Stimulated activated effector memory CD8-positive, alpha-beta T cell treated with anti-CD3 and anti-CD28 coated beads, Interleukin-12 subunit alpha, Interleukin-12 subunit beta, amount 100 ng/mL, for 72 hours (primary cell): ENCODE measurements at regions not wholly inside any gene's neighbourhood (a gene's known extent, or its start where the extent isn't known, plus 50 kb on each side); places are given as distances from the start of the nearest gene placed in this dataset.

Source experiments
- ATAC-seq: fragments of 150-1000 bp; cut with Tn5 transposase; 2 replicates; pipeline ENCODE4 v1.10.0; 2021
- DNase-seq, 2 donors: peaks; one replicate each; pipeline ENCODE4 v3.0.0; 2021 to 2022; ENCODE audit warnings: low spot score in 2 of 2
- H3K27ac Mint-ChIP-seq: one replicate; pipeline ENCODE4 v1.8.0; 2022; ENCODE audit warnings: mild to moderate bottlenecking, mixed read lengths
- H3K36me3 Mint-ChIP-seq: one replicate; pipeline ENCODE4 v1.8.0; 2022; ENCODE audit warnings: mild to moderate bottlenecking, mixed read lengths
- H3K4me1 Mint-ChIP-seq: one replicate; pipeline ENCODE4 v1.8.0; 2022; ENCODE audit warnings: mixed read lengths
- H3K4me3 Mint-ChIP-seq: one replicate; pipeline ENCODE4 v1.8.0; 2022; ENCODE audit warnings: mild to moderate bottlenecking, mixed read lengths
- H3K9me3 Mint-ChIP-seq: one replicate; pipeline ENCODE4 v1.8.0; 2022; ENCODE audit warnings: mixed read lengths

DNA sequence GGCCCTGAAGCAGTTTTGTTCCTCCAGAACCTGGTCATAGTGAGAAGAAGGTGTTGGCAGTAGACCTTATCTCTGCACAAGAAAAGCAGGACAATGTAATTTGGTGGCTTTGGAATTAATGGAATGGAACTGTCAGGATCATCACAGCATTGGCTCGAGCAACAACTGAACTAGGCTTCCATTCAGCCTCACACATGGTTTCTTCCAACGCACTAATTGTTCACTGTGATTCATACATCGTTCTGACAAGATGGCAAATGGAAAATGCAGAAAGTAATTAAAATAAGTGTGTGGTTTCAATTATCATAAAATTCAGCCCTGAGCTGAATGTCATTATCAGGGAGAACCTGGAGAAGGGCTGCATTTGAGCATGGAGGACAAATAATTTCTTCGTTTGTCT lies 80.6 kb downstream of the MFSD1 start:
- Mint-ChIP-seq H3K4me3 (no peak overlapping the region), H3K9me3 (peaks cover 10% of the 10 kb centered on the region), H3K4me1 (no peaks in the 10 kb centered on the region), H3K36me3 (no peaks in the 10 kb centered on the region), H3K27ac (no peak overlapping the region)
- no peak for DNase-seq
- ATAC-seq, result no peak

DNA sequence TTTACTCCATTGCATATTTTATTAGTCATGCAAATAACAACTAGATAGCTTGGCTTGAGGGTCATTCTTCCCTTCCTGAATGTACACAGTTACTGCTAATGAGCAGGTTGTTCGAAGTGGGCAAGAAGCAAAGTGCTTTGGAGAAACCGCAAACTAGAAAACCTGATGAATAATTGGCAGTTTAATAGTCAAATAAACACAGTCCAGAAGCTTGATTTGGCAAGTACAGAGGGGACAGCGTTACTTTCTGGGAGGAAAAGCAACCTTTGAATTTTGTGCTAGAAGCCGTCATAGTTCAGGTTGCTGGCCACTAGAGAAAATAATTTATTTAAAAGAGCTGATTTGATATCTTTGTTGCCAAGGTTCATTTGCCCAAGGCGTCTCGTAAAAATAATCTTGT lies 94.9 kb downstream of the MFSD1 start:
- no peak for ATAC-seq
- no peak for DNase-seq
- Mint-ChIP-seq H3K27ac (no peak overlapping the region), H3K36me3 (no peaks in the 10 kb centered on the region), H3K4me1 (no peaks in the 10 kb centered on the region), H3K9me3 (no peaks in the 10 kb centered on the region), H3K4me3 (no peak overlapping the region)

DNA sequence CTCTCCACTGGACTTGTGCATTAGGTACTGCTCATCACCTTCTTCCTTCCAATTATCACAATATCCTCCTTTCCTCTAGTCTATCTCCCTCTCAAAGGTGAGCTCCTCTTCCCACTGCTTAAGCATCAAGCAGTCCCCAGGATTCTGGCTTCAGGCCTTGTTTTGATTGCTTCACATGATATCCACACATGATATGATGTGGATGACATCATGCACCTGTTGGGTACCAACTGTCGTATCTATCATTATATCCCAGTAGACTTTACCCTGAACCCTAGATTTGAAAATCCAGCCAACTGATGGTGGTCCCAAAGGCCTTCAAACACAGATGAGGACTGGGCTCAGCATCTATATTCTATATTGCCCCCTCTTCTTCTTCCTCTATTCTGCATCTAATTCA lies 104.9 kb downstream of the MFSD1 start:
- no peaks in the 10 kb centered on the region for H3K4me1 Mint-ChIP-seq
- ATAC-seq, result no peak
- no peak overlapping the region for H3K27ac Mint-ChIP-seq
- no peaks in the 10 kb centered on the region for H3K9me3 Mint-ChIP-seq
- no peak overlapping the region for H3K4me3 Mint-ChIP-seq
- DNase-seq, result no peak
- H3K36me3 Mint-ChIP-seq, result no peaks in the 10 kb centered on the region

DNA sequence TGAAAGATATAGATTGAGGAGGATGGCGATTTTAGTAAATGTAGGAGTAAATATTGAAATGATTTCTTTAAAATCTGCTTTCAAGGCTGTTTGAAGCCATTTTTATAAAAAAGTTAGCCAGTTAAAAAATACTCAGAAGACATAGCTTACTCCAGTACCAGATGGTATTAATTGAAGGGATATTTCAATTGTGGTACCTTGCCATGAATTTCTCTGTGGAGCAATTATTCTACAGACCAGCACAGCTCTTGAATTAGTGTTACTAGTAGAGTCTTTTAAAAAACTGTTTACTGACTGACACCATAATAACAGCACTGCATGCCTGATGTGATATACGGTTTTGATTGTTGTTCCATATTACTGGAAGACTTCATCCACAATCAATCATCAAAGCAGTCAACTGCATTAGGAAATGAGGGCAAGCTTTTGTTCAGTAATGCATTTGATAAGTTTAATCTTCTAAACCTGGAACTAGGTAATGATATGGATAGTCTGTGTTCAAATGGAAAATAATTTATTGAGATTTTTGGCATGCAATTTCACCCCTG lies 106.4 kb downstream of the MFSD1 start:
- no peaks in the 10 kb centered on the region for H3K4me1 Mint-ChIP-seq
- no peak overlapping the region for H3K27ac Mint-ChIP-seq
- no peak for ATAC-seq
- no peak for DNase-seq
- no peak overlapping the region for H3K4me3 Mint-ChIP-seq
- H3K9me3 Mint-ChIP-seq, result no peaks in the 10 kb centered on the region
- no peaks in the 10 kb centered on the region for H3K36me3 Mint-ChIP-seq

DNA sequence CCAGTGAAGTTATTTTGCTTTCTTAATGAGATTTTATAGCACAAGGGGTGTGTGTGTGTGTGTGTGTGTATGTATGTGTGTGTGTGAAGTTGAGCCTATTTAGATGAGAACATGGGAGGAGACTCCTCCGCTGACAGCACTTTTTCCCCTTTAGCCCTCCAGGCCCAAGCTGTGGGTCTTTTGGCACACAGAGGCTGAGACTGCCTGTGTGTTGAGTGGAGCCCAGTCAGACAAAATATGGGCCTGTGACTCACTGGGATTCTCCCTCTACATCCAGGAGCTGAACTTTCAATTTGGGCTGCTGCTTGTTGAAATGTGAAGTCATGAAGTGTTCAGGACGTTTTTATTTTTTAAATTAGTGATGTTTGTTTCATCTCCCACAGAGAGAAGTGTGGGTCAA lies 108.0 kb downstream of the MFSD1 start:
- DNase-seq (no peak), ATAC-seq (no peak)
- no peak overlapping the region for H3K27ac Mint-ChIP-seq
- H3K4me1 Mint-ChIP-seq, result no peaks in the 10 kb centered on the region
- H3K4me3 Mint-ChIP-seq, result no peak overlapping the region
- H3K9me3 Mint-ChIP-seq, result no peaks in the 10 kb centered on the region
- H3K36me3 Mint-ChIP-seq, result no peaks in the 10 kb centered on the region

DNA sequence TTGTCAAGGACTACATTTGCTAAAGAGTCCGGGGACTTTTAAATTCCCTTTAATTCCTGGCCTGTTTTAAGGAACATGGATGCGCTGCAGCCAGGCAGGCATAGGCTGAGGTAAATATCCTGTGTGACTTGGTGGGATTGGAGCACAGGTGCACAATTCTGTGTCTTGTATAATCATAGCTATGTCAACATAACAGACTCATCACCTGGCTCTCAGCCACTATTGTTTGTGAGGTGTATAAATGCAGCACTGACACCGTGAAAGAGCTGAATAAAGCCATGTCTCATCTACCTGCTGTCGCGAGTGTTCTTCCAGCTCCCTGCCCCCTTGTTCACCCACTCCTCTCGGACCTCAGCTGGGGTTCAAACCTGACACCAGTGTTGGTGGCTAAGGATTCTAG lies 109.7 kb downstream of the MFSD1 start:
- no peaks in the 10 kb centered on the region for H3K36me3 Mint-ChIP-seq
- no peak overlapping the region for H3K4me3 Mint-ChIP-seq
- H3K9me3 Mint-ChIP-seq, result no peaks in the 10 kb centered on the region
- no peak for ATAC-seq
- H3K27ac Mint-ChIP-seq, result no peak overlapping the region
- no peaks in the 10 kb centered on the region for H3K4me1 Mint-ChIP-seq
- DNase-seq, result no peak

DNA sequence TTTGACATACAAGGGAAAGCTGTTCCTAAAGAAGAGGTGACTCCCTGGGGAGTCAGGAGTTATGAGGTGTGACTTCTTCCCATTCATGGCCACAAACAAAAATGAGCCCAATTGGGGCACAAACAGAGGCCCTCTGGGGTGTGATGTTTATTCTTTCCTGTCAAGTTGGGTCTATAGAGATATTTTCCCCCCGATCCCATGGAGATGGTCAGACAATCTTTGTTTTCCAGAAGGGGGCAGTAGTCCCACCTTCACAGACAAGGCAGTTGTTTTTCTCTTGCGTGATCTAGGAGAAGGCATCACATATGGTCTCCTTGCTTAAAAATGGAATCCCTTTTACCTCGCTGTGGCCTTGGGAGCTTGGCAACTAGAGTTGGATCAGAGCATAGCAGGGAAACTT lies 110.3 kb downstream of the MFSD1 start:
- no peak overlapping the region for H3K4me3 Mint-ChIP-seq
- H3K9me3 Mint-ChIP-seq, result no peaks in the 10 kb centered on the region
- no peaks in the 10 kb centered on the region for H3K36me3 Mint-ChIP-seq
- no peak overlapping the region for H3K27ac Mint-ChIP-seq
- ATAC-seq, result no peak
- DNase-seq, result no peak
- no peaks in the 10 kb centered on the region for H3K4me1 Mint-ChIP-seq

DNA sequence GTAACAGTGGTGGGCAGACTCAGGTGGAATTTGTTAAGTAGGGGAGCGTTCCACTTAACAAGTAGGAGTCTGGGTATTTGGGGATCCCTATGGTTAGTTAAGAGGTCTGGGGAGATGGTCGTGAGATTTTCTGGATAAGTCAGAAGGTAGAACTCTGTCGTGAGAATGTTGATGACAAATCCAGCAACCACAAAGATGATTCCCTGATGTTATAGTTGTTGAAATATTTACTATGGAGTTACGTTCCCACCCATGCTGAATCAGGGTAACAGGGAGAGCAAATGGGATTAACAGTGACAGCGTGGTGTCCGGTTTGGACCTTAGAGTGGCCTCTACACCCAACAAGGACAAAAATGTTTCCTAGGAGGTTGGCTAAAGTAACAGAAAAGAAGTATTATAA lies 110.8 kb downstream of the MFSD1 start:
- no peak for ATAC-seq
- Mint-ChIP-seq H3K4me3 (no peak overlapping the region), H3K9me3 (no peaks in the 10 kb centered on the region), H3K27ac (no peak overlapping the region), H3K4me1 (no peaks in the 10 kb centered on the region), H3K36me3 (no peaks in the 10 kb centered on the region)
- DNase-seq, result no peak

DNA sequence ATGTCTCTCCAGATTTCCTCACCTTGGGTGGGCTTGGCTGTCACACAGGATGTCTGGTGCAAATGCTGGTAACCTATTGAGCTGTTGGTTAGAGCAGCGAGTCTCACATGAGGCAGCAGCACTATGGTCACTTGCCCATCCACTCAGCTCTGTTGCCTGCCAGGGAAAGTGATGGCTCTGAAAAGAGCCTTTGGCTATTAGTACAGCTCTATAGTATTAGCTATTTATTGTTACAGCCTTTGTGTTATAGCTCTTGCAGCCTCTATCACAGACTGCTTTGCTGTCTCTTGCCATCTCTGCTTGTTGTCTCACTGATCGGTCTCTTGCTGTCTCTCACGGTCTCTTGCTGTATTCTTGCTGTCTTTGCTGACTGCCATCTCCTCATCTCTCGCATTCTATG lies 114.3 kb downstream of the MFSD1 start:
- ATAC-seq, result peak; percentile 24
- Mint-ChIP-seq H3K4me1 (no peaks in the 10 kb centered on the region), H3K9me3 (no peaks in the 10 kb centered on the region)

DNA sequence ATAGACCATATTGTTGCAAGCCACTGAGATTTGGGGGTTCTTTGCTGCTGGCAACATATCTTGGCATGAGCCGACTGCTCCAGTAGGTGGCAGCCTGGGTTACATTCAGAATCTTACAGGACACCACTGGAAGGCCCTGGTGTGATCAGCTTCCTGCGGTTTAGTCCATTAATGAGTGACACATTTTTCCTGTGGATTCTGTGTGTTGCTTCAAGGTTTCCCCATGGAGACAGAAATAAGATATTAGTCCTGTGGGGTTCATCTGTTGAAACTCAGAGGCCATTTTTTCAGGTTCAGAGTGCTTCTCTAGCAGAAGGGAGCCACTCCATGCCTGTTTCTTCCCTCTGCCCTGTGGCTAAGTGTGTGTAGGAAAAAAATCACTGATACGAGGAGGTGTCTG lies 116.2 kb downstream of the MFSD1 start:
- Mint-ChIP-seq H3K4me1 (no peaks in the 10 kb centered on the region), H3K27ac (no peak overlapping the region), H3K36me3 (no peaks in the 10 kb centered on the region), H3K9me3 (no peaks in the 10 kb centered on the region), H3K4me3 (no peak overlapping the region)
- ATAC-seq, result no peak
- no peak for DNase-seq

More for the DNA sequence above, 114.3 kb downstream of the MFSD1 start:
- H3K36me3 Mint-ChIP-seq, result no peaks in the 10 kb centered on the region
- no peak for DNase-seq
- H3K4me3 Mint-ChIP-seq, result no peak overlapping the region
- H3K27ac Mint-ChIP-seq, result no peak overlapping the region

DNA sequence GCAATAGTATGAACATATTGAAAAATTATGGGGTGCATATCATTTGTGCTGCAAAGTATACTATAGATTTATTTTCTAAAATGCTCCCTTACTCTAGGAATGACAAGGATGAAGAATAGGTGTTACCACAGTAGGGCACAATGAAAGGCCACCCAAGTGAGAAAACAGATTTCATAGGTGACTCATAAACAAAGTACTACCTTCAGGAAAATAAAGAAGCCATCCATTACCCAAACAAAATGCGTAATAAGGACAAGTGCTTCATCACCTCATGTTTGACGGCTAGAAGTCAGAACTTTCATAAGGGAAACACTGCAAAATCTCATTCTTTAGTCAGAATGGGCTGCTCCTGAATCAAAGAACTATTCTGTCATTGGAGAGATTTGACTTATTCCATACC lies 116.6 kb downstream of the MFSD1 start:
- Mint-ChIP-seq H3K27ac (no peak overlapping the region), H3K9me3 (no peaks in the 10 kb centered on the region), H3K4me1 (no peaks in the 10 kb centered on the region), H3K36me3 (no peaks in the 10 kb centered on the region), H3K4me3 (no peak overlapping the region)
- DNase-seq, result no peak
- no peak for ATAC-seq

DNA sequence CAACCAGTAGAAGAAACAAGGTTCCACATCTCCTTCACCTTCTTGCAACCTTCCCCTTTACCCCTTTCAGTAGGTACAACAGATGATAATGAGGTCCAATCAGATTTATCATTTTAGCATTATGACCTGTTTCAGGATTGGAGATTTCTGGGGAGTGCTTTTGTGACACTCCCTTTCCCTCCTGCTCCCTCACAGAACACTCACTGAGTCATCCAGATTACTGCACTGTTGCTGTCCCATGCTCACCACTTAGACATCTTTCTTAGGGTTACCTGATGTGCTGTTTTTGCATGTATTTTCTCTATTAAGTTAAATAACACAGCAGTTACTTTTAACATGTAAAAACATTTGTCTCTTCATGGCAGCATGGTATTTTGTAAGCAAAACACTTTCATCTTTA lies 118.5 kb downstream of the MFSD1 start:
- Mint-ChIP-seq H3K4me1 (no peaks in the 10 kb centered on the region), H3K4me3 (no peak overlapping the region), H3K9me3 (no peaks in the 10 kb centered on the region), H3K27ac (no peak overlapping the region), H3K36me3 (no peaks in the 10 kb centered on the region)
- no peak for DNase-seq
- no peak for ATAC-seq

DNA sequence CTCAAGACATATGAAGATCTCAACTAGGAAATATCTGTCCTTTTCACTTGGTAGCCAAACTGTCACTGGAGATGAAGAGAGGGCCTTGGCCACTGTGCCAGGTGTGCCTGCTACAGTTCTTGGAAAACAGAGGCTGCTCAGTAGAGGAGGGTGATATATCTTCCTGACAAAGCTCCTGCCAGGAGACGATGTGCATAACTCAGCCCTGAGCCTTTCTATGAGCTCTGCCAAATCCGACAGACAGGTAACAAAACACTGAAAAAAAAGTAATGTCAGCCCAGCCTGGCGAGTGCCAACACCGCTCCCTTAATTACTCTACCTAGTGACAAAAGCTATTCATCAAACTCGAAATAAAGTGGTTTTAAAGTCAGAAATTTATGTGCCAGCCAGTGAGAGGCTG lies 123.2 kb downstream of the MFSD1 start:
- Mint-ChIP-seq H3K4me1 (no peaks in the 10 kb centered on the region), H3K27ac (no peak overlapping the region), H3K36me3 (no peaks in the 10 kb centered on the region), H3K4me3 (no peak overlapping the region), H3K9me3 (peaks cover 7% of the 10 kb centered on the region)
- DNase-seq (no peak), ATAC-seq (no peak)

DNA sequence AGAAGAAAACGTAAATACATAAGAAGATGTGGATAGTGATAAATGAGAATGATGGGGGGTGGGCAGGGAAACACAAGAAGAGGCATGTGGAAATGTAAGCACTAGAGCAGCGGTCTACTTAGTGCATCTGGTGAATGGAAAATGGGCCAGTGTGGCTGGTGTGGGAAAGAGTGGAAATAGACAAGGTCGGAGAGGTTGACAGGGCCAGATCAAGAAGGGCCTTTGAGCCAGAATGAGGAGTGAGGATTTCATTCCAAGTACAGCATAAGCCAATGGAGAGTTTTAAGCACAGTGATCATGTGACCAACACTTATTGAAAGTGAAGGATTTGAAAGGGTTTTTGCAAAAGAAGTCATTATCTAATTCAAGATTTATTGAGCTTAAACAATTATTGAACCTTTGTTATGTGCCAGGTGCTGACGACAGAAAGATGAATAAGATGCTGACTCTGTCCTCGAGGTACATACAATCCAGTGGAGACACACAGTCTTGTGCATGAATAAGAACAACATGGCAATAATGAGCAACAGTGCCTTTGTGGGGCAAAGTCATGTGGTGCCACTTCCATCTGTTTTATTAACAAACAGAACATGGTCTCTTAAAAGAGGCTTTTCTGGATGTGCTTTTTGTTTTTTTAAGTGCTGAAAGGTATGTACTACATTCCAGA lies 124.1 kb downstream of the MFSD1 start:
- Mint-ChIP-seq H3K4me1 (no peaks in the 10 kb centered on the region), H3K36me3 (no peaks in the 10 kb centered on the region), H3K9me3 (peaks cover 7% of the 10 kb centered on the region), H3K4me3 (no peak overlapping the region), H3K27ac (no peak overlapping the region)
- no peak for ATAC-seq
- no peak for DNase-seq

DNA sequence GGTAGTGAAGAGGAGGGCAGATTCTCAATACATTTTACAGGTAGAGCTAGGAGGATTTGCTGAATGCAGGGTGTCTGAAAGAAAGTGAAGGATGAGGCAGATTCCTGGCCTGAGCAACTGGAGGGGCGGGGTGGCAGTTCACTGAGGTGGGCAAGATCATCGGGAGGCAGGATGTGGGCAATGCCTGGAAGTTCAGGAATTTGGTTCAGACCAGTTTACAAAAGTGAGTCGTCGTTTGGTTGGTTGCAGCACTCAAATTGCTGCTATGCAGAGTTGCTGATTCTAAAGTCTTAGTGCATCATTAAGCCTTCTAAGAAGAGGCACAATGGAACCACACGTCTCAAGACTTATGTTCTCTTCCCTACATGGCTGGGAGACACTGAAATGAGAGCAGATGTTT lies 134.0 kb downstream of the MFSD1 start:
- Mint-ChIP-seq H3K36me3 (no peaks in the 10 kb centered on the region), H3K4me3 (no peak overlapping the region), H3K9me3 (peaks cover 10% of the 10 kb centered on the region), H3K27ac (no peak overlapping the region), H3K4me1 (no peaks in the 10 kb centered on the region)
- no peak for DNase-seq
- ATAC-seq, result no peak

DNA sequence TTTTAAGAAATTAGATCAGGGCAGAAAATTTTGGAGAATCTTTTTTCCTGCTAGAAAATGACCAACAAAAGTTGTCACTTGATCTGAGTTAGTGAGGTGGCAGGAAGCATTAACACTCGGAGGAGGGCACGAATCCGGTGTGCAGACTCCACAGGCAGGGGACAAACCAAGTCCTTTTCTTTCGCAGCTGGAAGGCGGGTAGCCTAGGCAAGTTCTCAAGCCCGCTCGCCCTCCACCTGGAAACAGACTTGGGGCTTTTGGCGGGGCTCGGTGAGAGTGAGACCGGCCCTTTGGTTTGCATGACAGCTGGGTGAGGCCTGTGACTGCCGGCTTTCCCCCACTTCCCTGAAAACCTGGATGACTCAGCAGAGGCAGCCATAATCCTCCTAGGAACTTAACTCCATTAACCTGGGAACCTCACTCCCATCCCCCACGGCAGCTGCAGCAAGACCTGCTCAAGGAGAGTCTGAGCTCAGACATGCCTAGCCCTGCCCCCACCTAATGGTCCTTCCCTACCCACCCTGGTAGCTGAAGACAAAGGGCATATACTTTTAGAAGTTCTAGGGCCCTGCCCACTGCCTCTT lies 134.8 kb downstream of the MFSD1 start:
- no peak for DNase-seq
- Mint-ChIP-seq H3K9me3 (peaks cover 10% of the 10 kb centered on the region), H3K4me1 (no peaks in the 10 kb centered on the region), H3K4me3 (no peak overlapping the region), H3K36me3 (no peaks in the 10 kb centered on the region), H3K27ac (no peak overlapping the region)
- no peak for ATAC-seq
